ENCODE measurements at regions not wholly inside any gene's neighbourhood (a gene's known extent, or its start where the extent isn't known, plus 50 kb on each side); places are given as distances from the start of the nearest gene placed in this dataset.

GRCh38 chr15:27690290-27690689 lies 408.8 kb downstream of the OCA2 start:
- TF ChIP-seq POLR2A (IDR thresholded peaks at IDR 0.05) (no peak), EP300 (IDR thresholded peaks at IDR 0.05) (no peak), CTCF (IDR thresholded peaks at IDR 0.05) (no peak)
- no peaks in the 10 kb centered on the region for H3K36me3 ChIP-seq
- no peak overlapping the region for H3K4me3 ChIP-seq
- H3K9me3 ChIP-seq: no peaks in the 10 kb centered on the region
- intact Hi-C loops (cut with DNase I): no loop called here
- no peak for DNase-seq
- no peaks in the 10 kb centered on the region for H3K4me1 ChIP-seq (ENCODE audit: insufficient read depth)
- no peak overlapping the region for H3K27ac ChIP-seq
- WGBS, 3 donors: 65 to 83% (median 66%) methylated on average over 5 of the region's 5 CpGs
- H3K27me3 ChIP-seq: no peaks in the 10 kb centered on the region

GRCh38 chr15:27686971-27687370 lies 412.1 kb downstream of the OCA2 start:
- Histone ChIP-seq H3K4me1 (ENCODE audit: insufficient read depth) (no peaks in the 10 kb centered on the region), H3K9me3 (no peaks in the 10 kb centered on the region), H3K27ac (no peak overlapping the region), H3K4me3 (no peak overlapping the region), H3K27me3 (no peaks in the 10 kb centered on the region), H3K36me3 (no peaks in the 10 kb centered on the region)
- no peak for DNase-seq
- intact Hi-C loops (cut with DNase I): no loop called here
- TF ChIP-seq CTCF (IDR thresholded peaks at IDR 0.05) (no peak), EP300 (IDR thresholded peaks at IDR 0.05) (no peak), POLR2A (IDR thresholded peaks at IDR 0.05) (no peak)
- 73 to 90% (median 82%) methylated on average over 7 of the region's 7 CpGs for WGBS, 3 donors

GRCh38 chr15:27686369-27686768 lies 412.7 kb downstream of the OCA2 start:
- DNase-seq: no peak
- H3K4me1 ChIP-seq (ENCODE audit: insufficient read depth): no peaks in the 10 kb centered on the region
- 61 to 76% (median 69%) methylated on average over 3 of the region's 3 CpGs for whole genome bisulfite sequencing, 3 donors
- H3K27me3 ChIP-seq: no peaks in the 10 kb centered on the region
- H3K9me3 ChIP-seq: no peaks in the 10 kb centered on the region
- H3K27ac ChIP-seq: no peak overlapping the region
- no peak for TF ChIP-seq EP300 (IDR thresholded peaks at IDR 0.05)
- TF ChIP-seq CTCF (IDR thresholded peaks at IDR 0.05): no peak
- no peak for TF ChIP-seq POLR2A (IDR thresholded peaks at IDR 0.05)
- intact Hi-C loops (cut with DNase I): no loop called here
- H3K4me3 ChIP-seq: no peak overlapping the region
- H3K36me3 ChIP-seq: no peaks in the 10 kb centered on the region

- intact Hi-C loops (cut with DNase I): no loop called here
- TF ChIP-seq POLR2A (IDR thresholded peaks at IDR 0.05): no peak
- TF ChIP-seq EP300 (IDR thresholded peaks at IDR 0.05): no peak
- no peak for TF ChIP-seq CTCF (IDR thresholded peaks at IDR 0.05)
- H3K9me3 ChIP-seq: no peaks in the 10 kb centered on the region
- H3K27ac ChIP-seq: no peak overlapping the region
- H3K4me3 ChIP-seq: no peak overlapping the region
- 90 to 93% (median 91%) methylated on average over 6 of the region's 6 CpGs for WGBS, 3 donors
- H3K4me1 ChIP-seq (ENCODE audit: insufficient read depth): no peaks in the 10 kb centered on the region
- no peaks in the 10 kb centered on the region for H3K27me3 ChIP-seq
- no peaks in the 10 kb centered on the region for H3K36me3 ChIP-seq
- no peak for DNase-seq
These were observed 413.5 kb downstream of the OCA2 start for GRCh38 chr15:27685644-27686043.

GRCh38 chr15:27683121-27683520 lies 416.0 kb downstream of the OCA2 start:
- Histone ChIP-seq H3K27me3 (no peaks in the 10 kb centered on the region), H3K36me3 (no peaks in the 10 kb centered on the region), H3K9me3 (no peaks in the 10 kb centered on the region), H3K4me3 (no peak overlapping the region), H3K4me1 (ENCODE audit: insufficient read depth) (no peaks in the 10 kb centered on the region), H3K27ac (no peak overlapping the region)
- no peak for TF ChIP-seq EP300 (IDR thresholded peaks at IDR 0.05)
- no peak for TF ChIP-seq POLR2A (IDR thresholded peaks at IDR 0.05)
- no peak for TF ChIP-seq CTCF (IDR thresholded peaks at IDR 0.05)
- intact Hi-C loops (cut with DNase I): no loop called here
- 83 to 88% (median 88%) methylated on average over 3 of the region's 3 CpGs for WGBS, 3 donors
- no peak for DNase-seq

All from ovary (tissue), 7 donors.